Fibroblast of the aortic adventitia (primary cell): ENCODE measurements at regions not wholly inside any gene's neighbourhood (a gene's known extent, or its start where the extent isn't known, plus 50 kb on each side); places are given as distances from the start of the nearest gene placed in this dataset.

Source experiments
- DNase-seq: peaks from one replicate; pipeline ENCODE4 v3.0.0-alpha.2; 2010; ENCODE audit warnings: low read depth
- H3K4me3 ChIP-seq: 2 replicates; pipeline ENCODE4 v1.5.1; 2011; ENCODE audit warnings: low read depth, mild to moderate bottlenecking, control low read depth, low read length, moderate library complexity
- TF ChIP-seq, protein P1 (sequence below): IDR thresholded peaks from 2 replicates; pipeline ENCODE4 v1.5.1; 2011; ENCODE audit warnings: mild to moderate bottlenecking, low read length, control low read depth, inconsistent platforms; ENCODE audit not compliant: insufficient read depth

DNA sequence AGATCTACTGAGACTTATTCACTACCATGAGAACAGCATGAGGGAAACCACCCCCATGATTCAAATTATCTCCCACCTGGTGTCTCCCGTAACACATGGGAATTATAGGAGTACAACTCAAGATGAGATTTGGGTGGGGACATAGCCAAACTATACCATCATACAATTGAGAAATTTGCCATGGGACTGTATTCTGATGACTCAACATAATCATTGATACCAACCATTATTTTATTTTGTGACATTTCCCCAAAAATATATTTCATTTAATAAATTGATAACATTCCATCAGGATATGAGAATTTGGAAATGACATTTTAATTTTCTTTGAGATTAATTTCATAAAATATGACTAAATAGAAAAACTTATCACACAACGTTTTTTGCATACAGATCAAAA lies 96.6 kb upstream of the MDFIC2 start:
- TF ChIP-seq, protein P1, sequence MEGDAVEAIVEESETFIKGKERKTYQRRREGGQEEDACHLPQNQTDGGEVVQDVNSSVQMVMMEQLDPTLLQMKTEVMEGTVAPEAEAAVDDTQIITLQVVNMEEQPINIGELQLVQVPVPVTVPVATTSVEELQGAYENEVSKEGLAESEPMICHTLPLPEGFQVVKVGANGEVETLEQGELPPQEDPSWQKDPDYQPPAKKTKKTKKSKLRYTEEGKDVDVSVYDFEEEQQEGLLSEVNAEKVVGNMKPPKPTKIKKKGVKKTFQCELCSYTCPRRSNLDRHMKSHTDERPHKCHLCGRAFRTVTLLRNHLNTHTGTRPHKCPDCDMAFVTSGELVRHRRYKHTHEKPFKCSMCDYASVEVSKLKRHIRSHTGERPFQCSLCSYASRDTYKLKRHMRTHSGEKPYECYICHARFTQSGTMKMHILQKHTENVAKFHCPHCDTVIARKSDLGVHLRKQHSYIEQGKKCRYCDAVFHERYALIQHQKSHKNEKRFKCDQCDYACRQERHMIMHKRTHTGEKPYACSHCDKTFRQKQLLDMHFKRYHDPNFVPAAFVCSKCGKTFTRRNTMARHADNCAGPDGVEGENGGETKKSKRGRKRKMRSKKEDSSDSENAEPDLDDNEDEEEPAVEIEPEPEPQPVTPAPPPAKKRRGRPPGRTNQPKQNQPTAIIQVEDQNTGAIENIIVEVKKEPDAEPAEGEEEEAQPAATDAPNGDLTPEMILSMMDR, result no peak
- no peak overlapping the region for H3K4me3 ChIP-seq
- DNase-seq, result no peak

DNA sequence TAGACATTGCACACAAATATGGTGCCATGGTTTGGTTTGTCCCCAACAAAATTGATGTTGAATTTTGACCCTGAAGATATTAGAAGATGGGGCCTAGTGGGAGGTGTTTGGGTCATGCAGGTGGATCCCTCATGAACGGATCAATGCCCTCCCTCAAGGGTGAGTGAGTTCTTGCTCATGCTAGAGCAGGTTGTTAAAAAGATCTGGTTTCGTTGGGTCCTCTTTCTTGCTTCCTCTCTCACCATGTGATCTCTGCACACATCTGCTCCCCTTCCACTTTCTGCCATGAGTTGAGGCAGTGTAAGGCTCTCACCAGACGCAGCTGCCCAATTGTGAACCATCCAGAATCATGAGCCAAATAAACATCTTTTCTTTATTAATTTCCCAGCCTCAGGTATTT lies 87.8 kb upstream of the MDFIC2 start:
- TF ChIP-seq, protein P1, result no peak
- DNase-seq, result no peak
- H3K4me3 ChIP-seq, result no peak overlapping the region

DNA sequence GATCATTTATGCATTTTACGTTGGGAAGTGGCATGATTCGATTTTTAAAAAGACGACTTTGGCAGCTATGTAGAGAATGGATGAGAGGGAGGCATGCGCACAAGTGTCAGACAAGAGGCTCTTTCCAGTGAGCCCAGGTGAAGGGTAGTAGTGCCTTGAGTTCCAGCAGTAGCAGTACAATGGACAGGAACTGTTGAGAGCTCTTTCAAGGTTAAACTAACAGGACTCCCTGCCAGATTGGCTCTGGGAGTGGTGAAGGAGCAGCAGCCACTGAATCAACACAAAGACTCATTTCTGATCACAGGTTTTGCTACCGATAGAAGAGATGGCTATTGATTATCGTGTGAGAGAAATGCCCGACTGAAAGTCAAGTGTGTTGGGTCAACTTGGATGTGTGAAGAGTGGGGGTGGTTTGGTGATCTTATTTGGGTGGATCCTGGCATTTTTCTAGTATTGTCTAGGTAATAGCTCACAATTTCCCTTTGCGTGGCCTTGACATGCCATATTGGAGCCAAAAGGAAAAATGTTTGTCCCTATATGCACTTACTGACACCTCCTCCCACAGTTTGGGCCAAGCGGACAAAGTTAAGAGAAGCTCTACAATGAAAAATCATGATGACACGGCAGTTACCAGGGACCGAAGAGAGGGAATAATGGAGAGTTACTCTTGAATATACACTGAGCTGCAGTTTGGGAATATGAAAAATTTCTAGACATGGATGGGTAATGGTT lies 81.6 kb upstream of the MDFIC2 start:
- TF ChIP-seq, protein P1, result no peak

DNA sequence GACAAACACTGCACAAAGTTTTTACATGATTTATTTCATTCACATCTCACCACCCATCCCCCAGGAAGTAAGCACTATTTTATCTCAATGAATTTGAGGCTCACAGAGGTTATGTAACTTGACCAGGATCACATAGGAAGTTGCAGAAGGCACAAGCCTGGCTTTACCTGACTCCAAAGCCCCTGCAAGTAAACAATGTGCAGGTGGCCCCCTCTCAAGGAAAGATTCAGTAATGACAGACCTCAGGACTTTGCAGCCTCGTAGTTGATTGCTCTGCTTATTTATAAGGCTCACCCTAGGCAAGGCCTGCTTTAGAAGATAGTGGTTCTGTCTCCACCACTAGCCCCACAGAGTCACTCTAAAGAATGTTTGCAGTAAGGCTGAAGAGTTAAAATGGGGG lies 79.8 kb upstream of the MDFIC2 start:
- no peak for DNase-seq
- no peak overlapping the region for H3K4me3 ChIP-seq
- TF ChIP-seq, protein P1, result no peak

More for the DNA sequence above, 81.6 kb upstream of the MDFIC2 start:
- no peak overlapping the region for H3K4me3 ChIP-seq
- no peak for DNase-seq

DNA sequence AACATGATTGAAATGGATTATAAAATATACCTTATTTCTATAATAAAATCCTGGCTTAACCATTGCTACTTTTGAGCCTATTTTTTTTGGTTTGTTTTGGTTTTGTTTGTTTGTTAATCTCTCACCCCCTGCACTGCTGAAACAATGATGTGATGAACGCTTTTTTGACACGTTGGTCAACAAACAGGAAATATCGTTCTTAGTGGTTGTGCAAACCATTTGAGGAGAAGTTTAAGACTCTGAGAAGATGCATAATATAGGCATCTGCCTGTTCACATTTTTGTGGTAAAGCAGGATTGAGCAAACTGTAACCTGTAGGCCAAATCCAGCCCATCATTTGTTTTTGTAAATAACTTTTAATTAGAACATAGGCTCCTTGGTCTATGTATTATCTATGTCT lies 75.5 kb upstream of the MDFIC2 start:
- no peak for DNase-seq
- H3K4me3 ChIP-seq, result no peak overlapping the region

DNA sequence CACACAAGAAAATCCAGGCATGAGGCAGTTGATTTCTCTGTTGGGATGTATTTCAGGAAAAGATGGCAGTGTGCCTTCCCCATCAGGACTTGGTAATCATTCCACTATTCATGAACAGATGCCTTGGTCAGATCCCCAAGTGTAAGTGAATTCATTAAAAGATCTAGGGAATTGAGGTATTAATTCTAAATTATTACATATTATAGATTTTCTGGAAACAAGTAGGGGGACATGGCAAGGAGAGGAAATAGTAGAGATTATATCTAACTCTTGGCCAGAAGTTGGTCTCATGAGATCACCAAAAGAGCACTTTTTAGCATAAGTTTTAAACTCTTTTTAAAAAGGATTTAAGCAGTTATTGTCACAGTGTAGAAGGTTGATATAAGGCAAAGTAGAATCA lies 74.4 kb upstream of the MDFIC2 start:
- H3K4me3 ChIP-seq, result no peak overlapping the region
- no peak for DNase-seq
- TF ChIP-seq, protein P1, result no peak

More for the DNA sequence above, 75.5 kb upstream of the MDFIC2 start:
- TF ChIP-seq, protein P1, result no peak

DNA sequence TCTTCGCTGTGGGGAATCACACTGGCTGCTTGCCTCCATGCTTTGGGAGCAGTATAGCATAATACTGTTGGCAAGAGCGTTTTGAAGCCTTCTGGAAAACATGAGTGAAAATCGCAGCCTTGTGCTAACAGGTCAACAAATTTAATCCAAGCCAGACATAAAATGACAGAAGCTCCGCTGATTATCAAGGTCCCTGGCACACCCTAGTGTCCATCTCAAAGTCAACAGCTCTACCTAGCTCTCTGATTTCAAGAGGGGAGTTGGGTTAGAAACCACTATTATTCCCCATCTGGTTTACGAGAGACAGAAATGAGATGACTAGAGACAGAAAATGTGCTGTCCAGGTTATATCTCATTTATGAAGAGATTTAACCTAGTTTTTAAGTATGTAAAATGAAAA lies 73.6 kb upstream of the MDFIC2 start:
- no peak overlapping the region for H3K4me3 ChIP-seq
- TF ChIP-seq, protein P1, result no peak
- no peak for DNase-seq
